OCI-LY7 (cell line): ENCODE measurements at regions not wholly inside any gene's neighbourhood (a gene's known extent, or its start where the extent isn't known, plus 50 kb on each side); places are given as distances from the start of the nearest gene placed in this dataset.

ENCODE experiments used
- BruUV-seq: library from RNA; stranded (reverse); fragments of 400-500 nt; replicated peaks from 2 replicates; lab custom pipeline; 2021; lab: Mats Ljungman, UMichigan
- CTCF ChIA-PET: fragments of 300-600 bp; sonication (Branson Sonifier 250); formaldehyde crosslinking; loops from one replicate; lab custom pipeline; 2022; ENCODE audit warnings: antibody characterized with exemption; ENCODE audit not compliant: unreplicated experiment; lab: Charles Lee
- POLR2A ChIA-PET: fragments of 300-600 bp; sonication (Branson Sonifier 250); formaldehyde crosslinking; loops from one replicate; lab custom pipeline; 2022; ENCODE audit warnings: antibody characterized with exemption; lab: Charles Lee
- DNase-seq: peaks from one replicate; pipeline ENCODE4 v3.0.0-alpha.2; 2015; ENCODE audit warnings: low spot score
- H2AFZ ChIP-seq: fragments of 200-600 bp; sonication (generic), shearing (Covaris generic); 2 replicates; pipeline ENCODE4 v1.6.1; 2014; ENCODE audit warnings: mild to moderate bottlenecking, antibody characterized with exemption, low read length, moderate library complexity
- H3K27ac ChIP-seq: fragments of 200-600 bp; sonication (generic); 2 replicates; pipeline ENCODE4 v1.5.1; 2014; ENCODE audit warnings: mixed run types, low read depth, mild to moderate bottlenecking, moderate library complexity, low read length, inconsistent platforms; ENCODE audit not compliant: poor library complexity, severe bottlenecking
- H3K36me3 ChIP-seq: fragments of 200-600 bp; sonication (generic); 2 replicates; pipeline ENCODE4 v1.6.1; 2014; ENCODE audit warnings: mild to moderate bottlenecking, antibody characterized with exemption, low read length, moderate library complexity, mixed read lengths; ENCODE audit not compliant: insufficient read depth
- H3K4me1 ChIP-seq: fragments of 200-600 bp; sonication (generic); 2 replicates; pipeline ENCODE4 v1.5.1; 2014; ENCODE audit warnings: mild to moderate bottlenecking, low read length; ENCODE audit not compliant: insufficient read depth, poor library complexity, severe bottlenecking
- H3K4me2 ChIP-seq: fragments of 200-600 bp; sonication (generic); 2 replicates; pipeline ENCODE4 v1.6.1; 2014; ENCODE audit warnings: mild to moderate bottlenecking, low read length
- H3K4me3 ChIP-seq: fragments of 200-600 bp; sonication (generic); 2 replicates; pipeline ENCODE4 v1.5.1; 2014; ENCODE audit warnings: mild to moderate bottlenecking, low read depth, low read length; ENCODE audit not compliant: poor library complexity, severe bottlenecking
- H3K79me2 ChIP-seq: fragments of 200-600 bp; sonication (generic); 2 replicates; pipeline ENCODE4 v1.6.1; 2016; ENCODE audit warnings: low read depth, mild to moderate bottlenecking, low read length, moderate library complexity, mixed read lengths; ENCODE audit not compliant: insufficient read depth
- H3K9me2 ChIP-seq: fragments of 200-600 bp; sonication (generic); 2 replicates; pipeline ENCODE4 v1.6.1; 2016; ENCODE audit warnings: mild to moderate bottlenecking, low read length, mixed read lengths; ENCODE audit not compliant: insufficient read depth
- H3K9me3 ChIP-seq: fragments of 200-600 bp; sonication (generic); 2 replicates; pipeline ENCODE4 v1.6.1; 2014; ENCODE audit warnings: mild to moderate bottlenecking, mixed run types, low read length, mixed read lengths
- H4K20me1 ChIP-seq: fragments of 200-600 bp; sonication (generic); 2 replicates; pipeline ENCODE4 v1.6.1; 2014; ENCODE audit warnings: mild to moderate bottlenecking, antibody characterized with exemption, low read length, moderate library complexity, mixed read lengths; ENCODE audit not compliant: insufficient read depth
- EZH2phosphoT487 ChIP-seq: fragments of 200-600 bp; sonication (generic); IDR thresholded peaks from 2 replicates; pipeline ENCODE4 v1.6.1; 2018; ENCODE audit warnings: low read depth, borderline replicate concordance, mild to moderate bottlenecking, mixed run types, antibody characterized with exemption, low read length, moderate library complexity, mixed read lengths
- intact Hi-C: fragments of 100-400 bp; cut with micrococcal nuclease; formaldehyde crosslinking; loops from one replicate; pipeline ENCODE4 v1.10.0; 2022; ENCODE audit not compliant: unreplicated experiment
- TF ChIP-seq, protein P1 (sequence below): fragments of 200-600 bp; sonication (generic); conservative IDR thresholded peaks from 2 replicates; pipeline ENCODE4 v1.5.1; 2014; ENCODE audit warnings: mild to moderate bottlenecking, antibody characterized with exemption, low read length, moderate library complexity, mixed read lengths

DNA sequence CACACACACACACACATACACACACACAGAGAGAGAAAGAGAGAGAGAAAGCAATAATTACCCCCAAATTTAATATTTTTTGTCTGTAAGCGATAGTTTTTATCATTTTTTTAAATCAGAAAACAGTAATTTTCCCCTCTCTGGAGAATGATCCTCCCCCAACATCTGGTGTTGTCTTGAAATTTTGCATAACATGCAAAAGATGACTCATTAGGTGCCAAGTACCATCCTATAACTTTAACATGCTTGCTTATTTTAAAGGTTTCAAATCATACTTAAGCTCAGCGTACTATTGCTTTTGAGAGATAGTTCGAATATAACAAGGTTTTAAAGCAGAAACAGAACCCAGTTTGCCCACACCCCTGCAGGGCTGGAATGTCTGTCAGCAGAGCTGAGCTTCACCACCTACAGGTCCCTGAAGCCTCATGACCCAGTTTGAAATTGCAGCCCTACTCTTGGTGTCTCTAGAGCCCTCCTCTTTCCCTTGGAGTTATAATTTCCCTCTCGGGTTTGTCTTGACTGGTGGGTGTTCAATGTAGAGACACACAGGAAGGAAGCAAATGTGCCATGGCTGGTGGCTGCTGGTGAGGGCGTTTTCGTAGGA is 175.0 kb upstream of the HS3ST1 start:
- no TSS peak for BruUV-seq
- H3K27ac ChIP-seq, result no peak overlapping the region
- no peaks in the 10 kb centered on the region for H3K79me2 ChIP-seq
- DNase-seq, result no peak
- intact Hi-C loops, result no loop called here
- H3K9me3 ChIP-seq, result no peaks in the 10 kb centered on the region
- TF ChIP-seq EZH2phosphoT487, result no peak
- TF ChIP-seq, protein P1, sequence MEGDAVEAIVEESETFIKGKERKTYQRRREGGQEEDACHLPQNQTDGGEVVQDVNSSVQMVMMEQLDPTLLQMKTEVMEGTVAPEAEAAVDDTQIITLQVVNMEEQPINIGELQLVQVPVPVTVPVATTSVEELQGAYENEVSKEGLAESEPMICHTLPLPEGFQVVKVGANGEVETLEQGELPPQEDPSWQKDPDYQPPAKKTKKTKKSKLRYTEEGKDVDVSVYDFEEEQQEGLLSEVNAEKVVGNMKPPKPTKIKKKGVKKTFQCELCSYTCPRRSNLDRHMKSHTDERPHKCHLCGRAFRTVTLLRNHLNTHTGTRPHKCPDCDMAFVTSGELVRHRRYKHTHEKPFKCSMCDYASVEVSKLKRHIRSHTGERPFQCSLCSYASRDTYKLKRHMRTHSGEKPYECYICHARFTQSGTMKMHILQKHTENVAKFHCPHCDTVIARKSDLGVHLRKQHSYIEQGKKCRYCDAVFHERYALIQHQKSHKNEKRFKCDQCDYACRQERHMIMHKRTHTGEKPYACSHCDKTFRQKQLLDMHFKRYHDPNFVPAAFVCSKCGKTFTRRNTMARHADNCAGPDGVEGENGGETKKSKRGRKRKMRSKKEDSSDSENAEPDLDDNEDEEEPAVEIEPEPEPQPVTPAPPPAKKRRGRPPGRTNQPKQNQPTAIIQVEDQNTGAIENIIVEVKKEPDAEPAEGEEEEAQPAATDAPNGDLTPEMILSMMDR, result no peak
- H4K20me1 ChIP-seq, result no peaks in the 10 kb centered on the region
- H3K4me3 ChIP-seq, result no peak overlapping the region
- ChIA-PET CTCF (no interaction called here), POLR2A (interaction anchor here (0.7 to 1.2 kb wide), 4 partner anchors 10 to 1196 kb away, joined by 3 to 5 read pairs (median 3); no protein-coding TSS in a partner anchor)
- H3K4me1 ChIP-seq, result no peaks in the 10 kb centered on the region
- H3K9me2 ChIP-seq, result no peaks in the 10 kb centered on the region
- no peak overlapping the region for H2AFZ ChIP-seq
- H3K4me2 ChIP-seq, result no peak overlapping the region
- no peaks in the 10 kb centered on the region for H3K36me3 ChIP-seq

DNA sequence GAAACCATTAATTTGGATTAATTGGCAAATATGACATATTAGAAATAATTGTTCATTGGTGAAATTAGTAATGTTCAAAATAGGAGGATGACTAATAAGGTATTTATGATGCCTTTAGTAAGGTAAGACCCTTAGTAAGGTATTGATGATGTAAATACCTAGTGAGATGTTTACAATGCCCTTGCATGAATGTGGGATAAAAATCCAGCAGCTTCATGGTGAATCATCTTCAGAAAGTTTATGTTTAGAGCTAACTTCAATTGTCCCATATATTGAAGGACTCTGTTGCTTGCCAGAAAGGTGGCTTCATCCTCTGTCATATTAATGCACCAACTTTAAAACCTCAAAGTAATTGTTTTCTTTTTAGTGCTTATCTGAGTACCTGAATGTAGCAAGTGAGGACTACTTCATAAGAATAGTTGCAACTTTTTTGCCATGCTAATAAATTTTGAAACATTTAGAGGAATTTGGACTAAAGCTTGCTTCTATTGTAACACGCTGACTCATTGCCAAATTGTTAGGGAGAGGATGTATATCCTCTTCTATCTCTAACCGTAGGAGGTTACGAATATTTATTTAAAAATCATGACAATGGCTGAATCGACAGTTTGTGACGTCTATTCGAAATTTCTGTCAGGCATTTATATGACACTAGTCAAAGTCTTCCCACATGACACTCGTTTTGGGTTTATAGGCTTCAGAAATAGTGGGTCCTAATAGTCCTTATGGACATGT is 174.1 kb upstream of the HS3ST1 start:
- Histone ChIP-seq H3K36me3 (no peaks in the 10 kb centered on the region), H3K4me1 (no peaks in the 10 kb centered on the region), H3K27ac (no peak overlapping the region), H3K9me2 (no peaks in the 10 kb centered on the region), H2AFZ (no peak overlapping the region), H3K4me3 (no peak overlapping the region), H3K9me3 (no peaks in the 10 kb centered on the region), H4K20me1 (no peaks in the 10 kb centered on the region), H3K4me2 (no peak overlapping the region), H3K79me2 (no peaks in the 10 kb centered on the region)
- CTCF ChIA-PET, result no interaction called here
- POLR2A ChIA-PET, result no interaction called here
- no TSS peak for BruUV-seq
- intact Hi-C loops, result no loop called here
- DNase-seq, result no peak
- TF ChIP-seq, protein P1, result no peak
- TF ChIP-seq EZH2phosphoT487, result no peak

- Histone ChIP-seq H4K20me1 (no peaks in the 10 kb centered on the region), H3K4me3 (no peak overlapping the region), H3K36me3 (no peaks in the 10 kb centered on the region), H3K27ac (no peak overlapping the region), H3K9me2 (no peaks in the 10 kb centered on the region), H2AFZ (no peak overlapping the region), H3K79me2 (no peaks in the 10 kb centered on the region), H3K4me2 (no peak overlapping the region), H3K9me3 (no peaks in the 10 kb centered on the region), H3K4me1 (no peaks in the 10 kb centered on the region)
- ChIA-PET POLR2A (interaction anchor here (0.6 to 0.7 kb wide), 2 partner anchors 9 to 1060 kb away, joined by 3 read pairs; no protein-coding TSS in a partner anchor), CTCF (no interaction called here)
- no peak for DNase-seq
- TF ChIP-seq, protein P1, result no peak
- no peak for TF ChIP-seq EZH2phosphoT487
- no TSS peak for BruUV-seq
- intact Hi-C loops, result no loop called here
These were observed 170.4 kb upstream of the HS3ST1 start for GRCh38 chr4:11599064-11599463.
